AG09319 (cell line): ENCODE measurements at regions not wholly inside any gene's neighbourhood (a gene's known extent, or its start where the extent isn't known, plus 50 kb on each side); places are given as distances from the start of the nearest gene placed in this dataset.

Experiments used
- DNase-seq: peaks from one replicate; pipeline ENCODE4 v3.0.0-alpha.2; 2010; ENCODE audit warnings: low read depth; ENCODE audit errors: extremely low read depth
- TF ChIP-seq, protein P1 (sequence below): IDR thresholded peaks from 2 replicates; pipeline ENCODE4 v1.5.1; 2011; ENCODE audit warnings: low read depth, mild to moderate bottlenecking, inconsistent platforms, low read length, moderate library complexity

DNA sequence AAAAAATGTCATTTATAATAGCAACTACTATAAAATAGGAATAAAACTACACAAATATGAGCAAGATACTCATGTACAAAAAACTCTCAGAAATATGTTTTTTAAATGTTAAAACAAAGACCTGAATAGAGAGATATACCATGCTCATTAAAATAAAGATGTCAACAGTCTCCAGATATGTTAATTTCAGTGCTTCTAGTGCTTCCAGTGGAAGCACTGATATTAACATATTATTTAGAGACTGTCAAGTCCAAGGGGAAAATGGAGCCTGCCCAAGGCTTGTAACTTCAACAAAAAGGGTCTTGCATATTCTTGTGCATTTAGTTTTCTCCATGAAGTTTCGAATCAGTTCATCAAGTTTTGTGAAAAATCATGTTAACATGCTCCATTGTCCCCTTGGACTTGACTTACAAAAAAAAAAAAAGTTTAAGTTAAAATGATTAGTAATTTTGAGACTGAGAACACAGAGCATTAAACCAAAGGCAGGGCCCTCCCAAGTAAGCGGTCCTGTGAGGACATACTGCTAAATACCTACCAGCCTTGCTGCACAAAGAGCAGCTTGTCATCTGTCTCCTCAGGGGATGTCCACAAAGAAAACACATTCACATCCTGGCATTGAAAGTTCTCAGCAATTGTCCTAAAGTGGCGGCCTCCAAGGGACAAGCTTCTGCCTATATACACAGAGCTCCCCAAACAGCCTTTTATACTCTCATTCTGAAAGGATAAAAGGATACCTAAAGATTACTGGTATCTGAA, 501.9 kb upstream of the CHAC2 start:
- TF ChIP-seq, protein P1, sequence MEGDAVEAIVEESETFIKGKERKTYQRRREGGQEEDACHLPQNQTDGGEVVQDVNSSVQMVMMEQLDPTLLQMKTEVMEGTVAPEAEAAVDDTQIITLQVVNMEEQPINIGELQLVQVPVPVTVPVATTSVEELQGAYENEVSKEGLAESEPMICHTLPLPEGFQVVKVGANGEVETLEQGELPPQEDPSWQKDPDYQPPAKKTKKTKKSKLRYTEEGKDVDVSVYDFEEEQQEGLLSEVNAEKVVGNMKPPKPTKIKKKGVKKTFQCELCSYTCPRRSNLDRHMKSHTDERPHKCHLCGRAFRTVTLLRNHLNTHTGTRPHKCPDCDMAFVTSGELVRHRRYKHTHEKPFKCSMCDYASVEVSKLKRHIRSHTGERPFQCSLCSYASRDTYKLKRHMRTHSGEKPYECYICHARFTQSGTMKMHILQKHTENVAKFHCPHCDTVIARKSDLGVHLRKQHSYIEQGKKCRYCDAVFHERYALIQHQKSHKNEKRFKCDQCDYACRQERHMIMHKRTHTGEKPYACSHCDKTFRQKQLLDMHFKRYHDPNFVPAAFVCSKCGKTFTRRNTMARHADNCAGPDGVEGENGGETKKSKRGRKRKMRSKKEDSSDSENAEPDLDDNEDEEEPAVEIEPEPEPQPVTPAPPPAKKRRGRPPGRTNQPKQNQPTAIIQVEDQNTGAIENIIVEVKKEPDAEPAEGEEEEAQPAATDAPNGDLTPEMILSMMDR, result no peak
- DNase-seq, result no peak

DNA sequence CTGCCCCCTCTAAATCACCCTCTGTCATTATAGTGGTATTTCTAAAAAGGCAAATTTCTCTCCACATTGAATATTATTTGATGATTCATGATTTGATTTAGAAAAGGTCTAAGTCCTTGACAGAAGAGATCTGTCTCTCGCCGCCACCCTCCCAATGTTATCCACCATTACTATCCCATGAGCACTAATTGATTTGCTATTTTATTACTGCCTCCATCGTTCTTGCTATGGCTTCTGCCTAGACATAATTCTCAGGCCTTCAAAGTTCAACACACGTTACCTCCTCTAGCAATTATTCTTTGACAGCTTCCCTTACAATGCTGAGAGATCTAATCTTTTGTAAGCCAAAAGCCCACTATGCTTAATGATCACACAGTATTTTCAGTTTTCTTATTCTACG, 507.0 kb upstream of the CHAC2 start:
- TF ChIP-seq, protein P1, result no peak
- no peak for DNase-seq

DNA sequence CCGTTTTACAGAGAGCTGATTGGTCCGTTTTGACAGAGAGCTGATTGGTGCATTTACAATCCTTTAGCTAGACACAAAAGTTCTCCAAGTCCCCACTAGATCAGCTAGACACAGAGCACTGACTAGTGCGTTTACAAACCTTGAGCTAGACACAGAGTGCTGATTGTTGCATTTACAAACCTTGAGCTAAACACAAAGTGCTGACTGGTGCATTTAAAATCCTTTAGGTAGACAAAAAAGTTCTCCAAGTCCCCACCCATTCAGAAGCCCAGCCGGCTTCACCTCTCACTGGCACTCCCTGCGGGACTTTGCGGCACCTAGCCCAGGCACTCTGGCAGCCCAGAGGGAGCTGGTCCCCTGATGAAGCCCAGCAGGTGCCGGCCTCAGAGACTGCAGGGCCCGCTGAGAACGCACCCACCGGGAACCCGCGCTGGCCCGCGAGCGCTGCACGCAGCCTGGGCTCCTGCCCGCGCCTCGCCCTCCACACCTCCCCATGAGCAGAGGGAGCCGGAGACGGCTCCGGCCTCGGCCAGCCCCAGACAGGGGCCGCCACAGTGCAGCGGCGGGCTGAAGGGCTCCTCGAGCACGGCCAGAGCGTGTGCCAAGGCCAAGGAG, 508.1 kb upstream of the CHAC2 start:
- no peak for DNase-seq
- TF ChIP-seq, protein P1, result no peak

DNA sequence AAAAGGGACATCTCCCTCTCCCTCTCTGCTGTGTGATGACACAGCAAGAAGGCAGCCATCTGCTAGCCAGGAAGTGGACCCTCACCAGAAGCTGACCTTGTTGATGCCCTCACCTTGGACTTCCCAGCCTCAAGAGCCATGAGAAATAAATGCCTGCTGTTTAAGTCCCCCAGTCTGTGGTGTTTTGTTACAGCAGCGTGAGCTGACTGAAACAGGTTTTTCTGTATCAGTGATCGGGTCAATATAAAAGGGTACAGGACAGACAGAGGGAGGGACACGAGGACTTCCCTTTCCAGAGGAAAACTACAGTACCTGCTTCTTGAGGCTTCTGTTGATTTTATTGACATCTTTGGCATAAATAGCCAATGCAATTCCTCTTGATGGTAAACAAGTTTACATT, 510.3 kb upstream of the CHAC2 start:
- TF ChIP-seq, protein P1, result no peak
- DNase-seq, result no peak

DNA sequence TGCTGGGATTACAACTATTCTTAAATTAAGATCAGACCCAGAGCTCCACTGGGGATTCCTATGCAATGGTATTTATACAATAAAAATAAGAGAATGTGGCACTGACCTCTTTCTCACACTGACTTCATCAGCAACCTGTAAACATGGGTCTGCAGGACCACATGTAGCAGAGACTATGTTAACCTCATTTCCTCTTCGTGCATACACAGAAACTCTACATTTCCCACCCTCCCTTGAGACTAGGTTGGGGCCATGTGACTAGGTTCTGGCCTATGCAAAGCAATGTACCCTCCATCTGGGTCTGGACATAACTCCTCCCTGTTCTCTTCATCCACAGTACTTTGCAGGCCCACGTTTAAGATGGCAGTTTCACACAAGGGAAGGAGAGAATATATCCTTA, 514.4 kb upstream of the CHAC2 start:
- TF ChIP-seq, protein P1, result no peak
- DNase-seq, result no peak

DNA sequence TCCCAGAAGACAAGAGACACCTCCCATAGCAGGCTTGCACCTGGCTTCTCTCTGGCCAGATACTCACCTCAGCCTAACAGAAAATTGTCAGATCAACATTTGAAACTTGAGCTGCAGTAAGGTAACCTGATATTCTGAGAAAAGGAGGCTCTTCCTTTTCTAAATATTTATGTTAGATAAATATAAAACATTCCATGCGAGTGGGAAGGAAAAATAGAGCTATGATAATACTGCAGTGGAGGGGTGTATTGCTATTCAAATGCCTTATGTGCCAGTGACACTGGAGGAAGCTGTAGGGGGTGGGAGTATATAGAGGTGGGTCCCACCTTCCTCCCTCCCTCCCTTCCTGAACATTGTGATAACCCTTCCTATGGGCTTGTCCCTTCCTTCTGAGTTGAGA, 515.5 kb upstream of the CHAC2 start:
- no peak for DNase-seq
- TF ChIP-seq, protein P1, result no peak

DNA sequence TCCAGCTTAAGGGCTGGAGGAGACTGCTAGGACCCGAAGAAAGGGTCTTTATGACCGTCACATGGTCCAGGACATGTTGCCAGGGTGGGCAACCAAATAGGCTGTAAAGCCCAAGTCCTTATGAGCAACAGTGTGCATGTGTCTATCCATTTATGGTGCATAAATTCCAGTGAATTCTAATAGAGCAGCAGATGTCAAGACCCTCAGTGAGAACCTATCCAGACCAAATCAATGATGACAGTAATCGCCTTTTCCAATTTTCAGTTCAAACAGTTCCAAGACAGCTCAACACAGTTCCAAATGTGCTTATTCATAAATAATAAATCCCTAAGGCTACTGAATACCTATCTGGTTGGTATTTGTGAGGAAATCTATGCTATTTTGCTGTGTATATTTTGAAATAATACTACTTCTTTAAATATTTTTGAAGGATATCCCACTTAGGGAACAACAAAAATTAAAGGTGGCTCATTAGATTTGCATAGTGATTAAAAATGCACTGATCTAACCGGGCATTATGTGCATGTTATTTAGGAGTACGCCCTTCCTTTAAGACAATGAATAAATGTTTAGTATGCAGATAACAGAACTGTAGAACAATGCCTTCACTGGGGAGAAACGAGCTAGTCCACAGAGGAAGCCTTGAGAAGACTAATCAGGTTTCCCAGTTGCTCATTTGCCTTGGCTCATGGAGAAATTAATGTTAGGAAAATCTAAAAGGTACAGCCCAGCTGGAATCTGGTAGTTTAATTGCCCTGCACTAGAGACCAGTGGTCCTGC, 519.5 kb upstream of the CHAC2 start:
- no peak for DNase-seq

More for the DNA sequence above, 519.5 kb upstream of the CHAC2 start:
- TF ChIP-seq, protein P1, result no peak
